NT2/D1 (cell line): ENCODE measurements at regions not wholly inside any gene's neighbourhood (a gene's known extent, or its start where the extent isn't known, plus 50 kb on each side); places are given as distances from the start of the nearest gene placed in this dataset.

ENCODE experiments used
- SUZ12 ChIP-seq: IDR thresholded peaks from 2 replicates; pipeline ENCODE4 v1.6.1; 2011; ENCODE audit not compliant: insufficient read length, insufficient read depth; ENCODE audit errors: extremely low read depth
- YY1 ChIP-seq: IDR thresholded peaks from 2 replicates; pipeline ENCODE4 v1.6.1; 2011; ENCODE audit not compliant: insufficient read length, insufficient read depth
- ZNF274 ChIP-seq: IDR thresholded peaks from 2 replicates; pipeline ENCODE4 v1.6.1; 2011; ENCODE audit warnings: mild to moderate bottlenecking, low read depth, low read length

GRCh38 chr12:23354800-23355199 lies 594.7 kb downstream of the SOX5 start:
- no peak for TF ChIP-seq ZNF274
- no peak for TF ChIP-seq YY1
- TF ChIP-seq SUZ12 = no peak
